LHCN-M2 (cell line): ENCODE measurements at regions not wholly inside any gene's neighbourhood (a gene's known extent, or its start where the extent isn't known, plus 50 kb on each side); places are given as distances from the start of the nearest gene placed in this dataset.

Experiments used
- DNase-seq: peaks from one replicate; pipeline ENCODE4 v3.0.0-alpha.2; 2012; ENCODE audit warnings: low read depth

GRCh38 chr4:159003420-159004253 lies 99.2 kb upstream of the RAPGEF2 start:
- no peak for DNase-seq

- DNase-seq, result no peak
Measured at GRCh38 chr4:159006202-159006601, 96.7 kb upstream of the RAPGEF2 start.

GRCh38 chr4:159008671-159009070 lies 94.2 kb upstream of the RAPGEF2 start:
- no peak for DNase-seq

- no peak for DNase-seq
Measured at GRCh38 chr4:159009521-159009920, 93.4 kb upstream of the RAPGEF2 start.

GRCh38 chr4:159010100-159010499 lies 92.8 kb upstream of the RAPGEF2 start:
- DNase-seq, result no peak

GRCh38 chr4:159010563-159011260 lies 92.2 kb upstream of the RAPGEF2 start:
- DNase-seq, result peak; percentile 27

GRCh38 chr4:159012381-159012780 lies 90.5 kb upstream of the RAPGEF2 start:
- peak; percentile 49 for DNase-seq

- DNase-seq, result no peak
Measured at GRCh38 chr4:159013692-159014091, 89.2 kb upstream of the RAPGEF2 start.

- DNase-seq, result no peak
Measured at GRCh38 chr4:159014859-159015258, 88.0 kb upstream of the RAPGEF2 start.

- DNase-seq, result no peak
Measured at GRCh38 chr4:159015841-159016240, 87.0 kb upstream of the RAPGEF2 start.

- DNase-seq, result peak; percentile 35
Measured at GRCh38 chr4:159016593-159017024, 86.3 kb upstream of the RAPGEF2 start.

GRCh38 chr4:159017323-159018026 lies 85.4 kb upstream of the RAPGEF2 start:
- no peak for DNase-seq

GRCh38 chr4:159018062-159018629 lies 84.7 kb upstream of the RAPGEF2 start:
- DNase-seq, result peak; percentile 77

GRCh38 chr4:159019356-159019755 lies 83.5 kb upstream of the RAPGEF2 start:
- DNase-seq, result no peak

GRCh38 chr4:159021597-159022385 lies 81.1 kb upstream of the RAPGEF2 start:
- DNase-seq, result no peak

- DNase-seq, result no peak
Measured at GRCh38 chr4:159023741-159024140, 79.1 kb upstream of the RAPGEF2 start.

- no peak for DNase-seq
Measured at GRCh38 chr4:159024266-159024665, 78.6 kb upstream of the RAPGEF2 start.

- no peak for DNase-seq
Measured at GRCh38 chr4:159024828-159025227, 78.1 kb upstream of the RAPGEF2 start.

- DNase-seq, result no peak
Measured at GRCh38 chr4:159026329-159026728, 76.5 kb upstream of the RAPGEF2 start.

- no peak for DNase-seq
Measured at GRCh38 chr4:159027535-159027934, 75.3 kb upstream of the RAPGEF2 start.

GRCh38 chr4:159029481-159029880 lies 73.4 kb upstream of the RAPGEF2 start:
- no peak for DNase-seq
